Panc1 (cell line): ENCODE measurements at regions not wholly inside any gene's neighbourhood (a gene's known extent, or its start where the extent isn't known, plus 50 kb on each side); places are given as distances from the start of the nearest gene placed in this dataset.

Experiments
- CTCF ChIP-seq: fragments of 450-650 bp; IDR thresholded peaks from 2 replicates; pipeline ENCODE4 v1.5.1; 2017; ENCODE audit warnings: mild to moderate bottlenecking
- POLR2AphosphoS5 ChIP-seq: IDR thresholded peaks from 2 replicates; pipeline ENCODE4 v1.6.1; 2012; ENCODE audit warnings: mild to moderate bottlenecking, low read depth, low read length, moderate library complexity
- REST ChIP-seq, 2 experiments: IDR thresholded peaks; 2 replicates each; pipeline ENCODE4 v1.6.1; 2011 to 2012; ENCODE audit warnings: low read depth in 2 of 2, control low read depth in 1 of 2, low read length in 1 of 2, mild to moderate bottlenecking in 1 of 2, moderate library complexity in 1 of 2; ENCODE audit not compliant: insufficient read depth in 1 of 2
- SIN3A ChIP-seq: IDR thresholded peaks from 2 replicates; pipeline ENCODE4 v1.6.1; 2012; ENCODE audit warnings: low read depth, mild to moderate bottlenecking, low read length, moderate library complexity, borderline replicate concordance; ENCODE audit not compliant: insufficient read depth
- TCF7L2 ChIP-seq: IDR thresholded peaks from 2 replicates; pipeline ENCODE4 v1.6.1; 2011; ENCODE audit warnings: mild to moderate bottlenecking, low read depth, low read length, inconsistent platforms

GRCh38 chr7:17171427-17171826 lies 127.0 kb upstream of the AHR start:
- TF ChIP-seq CTCF = no peak
- TF ChIP-seq POLR2AphosphoS5 = no peak
- TF ChIP-seq REST (IDR thresholded peaks at IDR 0.05; ENCODE audit: insufficient read depth in 1 of 2, low read depth in 2 of 2, low read length in 1 of 2) = no peak
- no peak for TF ChIP-seq SIN3A
- no peak for TF ChIP-seq TCF7L2
